ENCODE measurements at regions not wholly inside any gene's neighbourhood (a gene's known extent, or its start where the extent isn't known, plus 50 kb on each side); places are given as distances from the start of the nearest gene placed in this dataset.

DNA sequence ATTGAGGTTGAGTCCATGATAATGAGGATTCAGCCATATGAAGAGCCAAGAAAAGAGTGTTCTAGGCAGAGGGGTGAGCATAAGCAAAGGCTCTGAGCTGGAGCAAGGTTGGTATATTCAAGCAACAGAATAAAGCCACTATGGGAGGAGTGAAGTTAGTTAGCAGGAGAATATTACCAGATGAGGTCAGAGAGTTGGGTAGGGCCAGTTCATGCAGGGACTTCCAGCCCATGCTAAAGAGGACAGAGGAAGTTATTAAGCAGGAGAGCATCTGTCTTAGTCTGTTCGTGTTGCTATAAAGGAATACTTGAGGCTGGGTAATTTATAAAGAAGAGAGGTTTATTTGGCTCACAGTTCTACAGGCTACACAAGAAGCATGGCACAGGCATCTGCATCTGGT is 57.1 kb upstream of the ATG10 start:
- TF ChIP-seq RAD21 (IDR thresholded peaks at IDR 0.05; ENCODE audit: low read depth) (no peak), MAX (IDR thresholded peaks at IDR 0.05) (no peak), YY1 (IDR thresholded peaks at IDR 0.05; ENCODE audit: low read depth) (no peak)

- no peak for TF ChIP-seq TAF1 (IDR thresholded peaks at IDR 0.05; ENCODE audit: low read depth)
- TF ChIP-seq, protein P1, sequence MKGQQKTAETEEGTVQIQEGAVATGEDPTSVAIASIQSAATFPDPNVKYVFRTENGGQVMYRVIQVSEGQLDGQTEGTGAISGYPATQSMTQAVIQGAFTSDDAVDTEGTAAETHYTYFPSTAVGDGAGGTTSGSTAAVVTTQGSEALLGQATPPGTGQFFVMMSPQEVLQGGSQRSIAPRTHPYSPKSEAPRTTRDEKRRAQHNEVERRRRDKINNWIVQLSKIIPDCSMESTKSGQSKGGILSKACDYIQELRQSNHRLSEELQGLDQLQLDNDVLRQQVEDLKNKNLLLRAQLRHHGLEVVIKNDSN (IDR thresholded peaks at IDR 0.05): no peak
Measured at GRCh38 chr5:81912933-81913332, 58.9 kb upstream of the ATG10 start.

DNA sequence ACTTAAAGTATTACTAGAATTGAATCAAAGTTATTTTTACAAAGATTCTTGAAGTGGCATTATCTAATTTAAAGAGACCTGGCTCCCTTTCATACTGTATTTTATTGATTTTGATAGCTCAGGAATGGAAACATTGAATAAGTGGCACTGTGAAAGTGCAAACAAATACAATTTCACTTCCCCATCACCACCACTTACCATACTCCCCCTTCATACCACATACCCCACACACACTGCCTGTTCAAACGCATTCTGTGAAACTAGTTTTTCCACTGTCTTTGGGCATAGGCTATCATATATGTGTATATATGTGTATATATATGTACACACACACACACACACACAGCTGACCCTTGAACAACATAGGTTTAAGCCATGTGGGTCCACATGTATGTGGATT is 62.1 kb upstream of the ATG10 start:
- TF ChIP-seq RAD21 (IDR thresholded peaks at IDR 0.05; ENCODE audit: low read depth) (no peak), MAX (IDR thresholded peaks at IDR 0.05) (no peak), TEAD4 (IDR thresholded peaks at IDR 0.05) (no peak), EGR1 (IDR thresholded peaks at IDR 0.05) (no peak), NFIC (IDR thresholded peaks at IDR 0.05) (no peak), CREB1 (IDR thresholded peaks at IDR 0.05; ENCODE audit: low read depth) (no peak), ZBTB7A (IDR thresholded peaks at IDR 0.05; ENCODE audit: low read depth) (no peak)
- TF ChIP-seq, protein P1 (IDR thresholded peaks at IDR 0.05): no peak
- TF ChIP-seq, protein P2, sequence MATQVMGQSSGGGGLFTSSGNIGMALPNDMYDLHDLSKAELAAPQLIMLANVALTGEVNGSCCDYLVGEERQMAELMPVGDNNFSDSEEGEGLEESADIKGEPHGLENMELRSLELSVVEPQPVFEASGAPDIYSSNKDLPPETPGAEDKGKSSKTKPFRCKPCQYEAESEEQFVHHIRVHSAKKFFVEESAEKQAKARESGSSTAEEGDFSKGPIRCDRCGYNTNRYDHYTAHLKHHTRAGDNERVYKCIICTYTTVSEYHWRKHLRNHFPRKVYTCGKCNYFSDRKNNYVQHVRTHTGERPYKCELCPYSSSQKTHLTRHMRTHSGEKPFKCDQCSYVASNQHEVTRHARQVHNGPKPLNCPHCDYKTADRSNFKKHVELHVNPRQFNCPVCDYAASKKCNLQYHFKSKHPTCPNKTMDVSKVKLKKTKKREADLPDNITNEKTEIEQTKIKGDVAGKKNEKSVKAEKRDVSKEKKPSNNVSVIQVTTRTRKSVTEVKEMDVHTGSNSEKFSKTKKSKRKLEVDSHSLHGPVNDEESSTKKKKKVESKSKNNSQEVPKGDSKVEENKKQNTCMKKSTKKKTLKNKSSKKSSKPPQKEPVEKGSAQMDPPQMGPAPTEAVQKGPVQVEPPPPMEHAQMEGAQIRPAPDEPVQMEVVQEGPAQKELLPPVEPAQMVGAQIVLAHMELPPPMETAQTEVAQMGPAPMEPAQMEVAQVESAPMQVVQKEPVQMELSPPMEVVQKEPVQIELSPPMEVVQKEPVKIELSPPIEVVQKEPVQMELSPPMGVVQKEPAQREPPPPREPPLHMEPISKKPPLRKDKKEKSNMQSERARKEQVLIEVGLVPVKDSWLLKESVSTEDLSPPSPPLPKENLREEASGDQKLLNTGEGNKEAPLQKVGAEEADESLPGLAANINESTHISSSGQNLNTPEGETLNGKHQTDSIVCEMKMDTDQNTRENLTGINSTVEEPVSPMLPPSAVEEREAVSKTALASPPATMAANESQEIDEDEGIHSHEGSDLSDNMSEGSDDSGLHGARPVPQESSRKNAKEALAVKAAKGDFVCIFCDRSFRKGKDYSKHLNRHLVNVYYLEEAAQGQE (IDR thresholded peaks at IDR 0.05; ENCODE audit: low read depth): no peak

GRCh38 chr5:81908771-81909170 is 63.1 kb upstream of the ATG10 start:
- no peak for TF ChIP-seq YY1 (IDR thresholded peaks at IDR 0.05; ENCODE audit: low read depth)
- TF ChIP-seq EP300 (IDR thresholded peaks at IDR 0.05; ENCODE audit: borderline replicate concordance): no peak

GRCh38 chr5:81908044-81908443 is 63.8 kb upstream of the ATG10 start:
- no peak for TF ChIP-seq YY1 (IDR thresholded peaks at IDR 0.05; ENCODE audit: low read depth)
- TF ChIP-seq RAD21 (IDR thresholded peaks at IDR 0.05; ENCODE audit: low read depth): no peak
- no peak for TF ChIP-seq CREB1 (IDR thresholded peaks at IDR 0.05; ENCODE audit: low read depth)
- TF ChIP-seq TAF1 (IDR thresholded peaks at IDR 0.05; ENCODE audit: low read depth): no peak
- TF ChIP-seq, protein P2 (IDR thresholded peaks at IDR 0.05; ENCODE audit: low read depth): no peak
- no peak for TF ChIP-seq ZBTB7A (IDR thresholded peaks at IDR 0.05; ENCODE audit: low read depth)
- TF ChIP-seq, protein P1 (IDR thresholded peaks at IDR 0.05): no peak
- no peak for TF ChIP-seq EGR1 (IDR thresholded peaks at IDR 0.05)
- TF ChIP-seq FOXM1 (IDR thresholded peaks at IDR 0.05; ENCODE audit: borderline replicate concordance, low read depth): no peak
- TF ChIP-seq EP300 (IDR thresholded peaks at IDR 0.05; ENCODE audit: borderline replicate concordance): no peak
- TF ChIP-seq CEBPB (IDR thresholded peaks at IDR 0.05): no peak
- no peak for TF ChIP-seq NFIC (IDR thresholded peaks at IDR 0.05)

- TF ChIP-seq NFIC (IDR thresholded peaks at IDR 0.05) (no peak), TAF1 (IDR thresholded peaks at IDR 0.05; ENCODE audit: low read depth) (no peak), FOXM1 (IDR thresholded peaks at IDR 0.05; ENCODE audit: borderline replicate concordance, low read depth) (no peak)
- TF ChIP-seq, protein P2 (IDR thresholded peaks at IDR 0.05; ENCODE audit: low read depth): no peak
Measured at GRCh38 chr5:81907012-81907635, 64.7 kb upstream of the ATG10 start.

All from Ishikawa (cell line).